ENCODE measurements at regions not wholly inside any gene's neighbourhood (a gene's known extent, or its start where the extent isn't known, plus 50 kb on each side); places are given as distances from the start of the nearest gene placed in this dataset.

GRCh38 chr13:80101040-80101439, 239.9 kb downstream of the SPRY2 start:
- no peak overlapping the region for H2AK9ac ChIP-seq (replicated peaks; ENCODE audit: low read depth, low read length, poor library complexity)
- no peaks in the 10 kb centered on the region for H3K36me3 ChIP-seq (ENCODE audit: control insufficient read depth, insufficient read depth, low read length)
- ATAC-seq (ENCODE audit: low read depth) (no peak), DNase-seq (no peak)
- no peak overlapping the region for H3K9ac ChIP-seq (ENCODE audit: low read depth, low read length)
- H3K23ac ChIP-seq (ENCODE audit: low read depth, low read length) = no peak overlapping the region
- H3K4me2 ChIP-seq (ENCODE audit: low read depth, low read length) = no peak overlapping the region
- ChIA-PET CTCF (no interaction called here), POLR2A (ENCODE audit: unreplicated experiment) (no interaction called here)
- dilution Hi-C loops (cut with HindIII; ENCODE audit: low sequenced_read_pairs, unreplicated experiment) (no loop called here), in situ Hi-C loops (cut with MboI; ENCODE audit: low sequenced_read_pairs) (no loop called here), intact Hi-C loops (cut with micrococcal nuclease) (no loop called here)
- H3K79me1 ChIP-seq (ENCODE audit: low read depth in 1 of 2, low read length in 2 of 2) = no peaks in the 10 kb centered on the region
- no peaks in the 10 kb centered on the region for H3K27me3 ChIP-seq (ENCODE audit: control insufficient read depth, insufficient read depth, low read length)
- H2BK120ac ChIP-seq (ENCODE audit: low read depth, low read length) = no peak overlapping the region
- no peak overlapping the region for H2AFZ ChIP-seq (replicated peaks; ENCODE audit: low read length, poor library complexity)
- WGBS, 2 experiments (ENCODE audit: extremely low coverage in 2 of 2, insufficient read length in 1 of 2) = 100% methylated on average over 1 of the region's 3 CpGs; no CpG with 5 or more reads in 1 of the 2 experiments
- no peaks in the 10 kb centered on the region for H3K9me1 ChIP-seq (ENCODE audit: insufficient read depth, low read length)
- no peak overlapping the region for H3K4ac ChIP-seq (ENCODE audit: low read depth, low read length)
- no peak overlapping the region; the same call in 1 of the 2 replicates for H4K5ac ChIP-seq (ENCODE audit: low read depth, low read length)
- H3K4me3 ChIP-seq (ENCODE audit: insufficient read depth, low read depth, low read length) = no peak overlapping the region
- H3K14ac ChIP-seq (replicated peaks; ENCODE audit: low read depth, low read length) = no peak overlapping the region
- TF ChIP-seq ELK1 (IDR thresholded peaks at IDR 0.05; ENCODE audit: borderline replicate concordance, low read depth, low read length) (no peak), USF2 (IDR thresholded peaks at IDR 0.05; ENCODE audit: low read depth, low read length) (no peak), CEBPB (IDR thresholded peaks at IDR 0.05; ENCODE audit: low read depth, low read length) (no peak), CTCF (conservative IDR thresholded peaks at IDR 0.05; ENCODE audit: low read depth, low read length) (no peak), CHD1 (IDR thresholded peaks at IDR 0.05; ENCODE audit: low read depth, low read length) (no peak), FOS (IDR thresholded peaks at IDR 0.05; ENCODE audit: low read depth, low read length) (no peak), MAZ (IDR thresholded peaks at IDR 0.05; ENCODE audit: borderline replicate concordance, low read depth, low read length) (no peak), RFX5 (IDR thresholded peaks at IDR 0.05; ENCODE audit: low read depth, low read length) (no peak), RAD21 (IDR thresholded peaks at IDR 0.05; ENCODE audit: low read length) (no peak), BHLHE40 (IDR thresholded peaks at IDR 0.05; ENCODE audit: low read depth, low read length) (no peak), MXI1 (IDR thresholded peaks at IDR 0.05; ENCODE audit: borderline replicate concordance, low read depth, low read length) (no peak), MAFK (IDR thresholded peaks at IDR 0.05; ENCODE audit: low read depth, low read length) (no peak), SMC3 (IDR thresholded peaks at IDR 0.05; ENCODE audit: low read depth, low read length) (no peak), RCOR1 (IDR thresholded peaks at IDR 0.05; ENCODE audit: insufficient replicate concordance, low read length) (no peak), NFE2L2 (IDR thresholded peaks at IDR 0.05; ENCODE audit: low read depth, low read length) (no peak), POLR2A (IDR thresholded peaks at IDR 0.05; ENCODE audit: low read depth, low read length) (no peak)
- H4K8ac ChIP-seq (ENCODE audit: low read depth in 2 of 2, low read length in 2 of 2) = no peak overlapping the region
- H3K9me3 ChIP-seq (ENCODE audit: control insufficient read depth, insufficient read depth, low read length) = no peaks in the 10 kb centered on the region
- H4K91ac ChIP-seq (ENCODE audit: insufficient read depth, low read depth, low read length) = no peak overlapping the region
- no peak overlapping the region for H3K18ac ChIP-seq (ENCODE audit: low read depth, low read length)
- H2AK5ac ChIP-seq (ENCODE audit: low read depth, low read length) = no peak overlapping the region
- H2BK5ac ChIP-seq (ENCODE audit: low read depth, low read length, poor library complexity, severe bottlenecking) = no peak overlapping the region
- no peak overlapping the region for H3K56ac ChIP-seq (ENCODE audit: extremely low read depth, insufficient read depth, low read length)
- H4K20me1 ChIP-seq (ENCODE audit: insufficient read depth, low read length) = no peaks in the 10 kb centered on the region
- no peak overlapping the region for H2BK20ac ChIP-seq (ENCODE audit: low read depth, low read length)
- H2BK15ac ChIP-seq (ENCODE audit: low read depth, low read length) = no peak overlapping the region
- no peak overlapping the region for H3K27ac ChIP-seq (ENCODE audit: insufficient read depth, low read length)
- no TSS peak for BruUV-seq (replicated peaks)
- H3K4me1 ChIP-seq (ENCODE audit: control insufficient read depth, insufficient read depth, low read length) = no peaks in the 10 kb centered on the region

Measured in IMR-90 (cell line).